ENCODE measurements at regions not wholly inside any gene's neighbourhood (a gene's known extent, or its start where the extent isn't known, plus 50 kb on each side); places are given as distances from the start of the nearest gene placed in this dataset.

GRCh38 chr1:50358962-50359361, 64.3 kb downstream of the DMRTA2 start:
- H3K4me1 ChIP-seq, result no peaks in the 10 kb centered on the region
- no peak overlapping the region for H3K4me3 ChIP-seq
- no peaks in the 10 kb centered on the region for H3K36me3 ChIP-seq
- no peak for TF ChIP-seq CTCF (IDR thresholded peaks at IDR 0.05)
- H3K9me3 ChIP-seq, result peaks cover 0 to 5% (median 0%) of the 10 kb centered on the region in 3 donors
- H3K27me3 ChIP-seq, result peaks cover 0 to 34% of the 10 kb centered on the region in 2 donors
- intact Hi-C loops (cut with DNase I; ENCODE audit: low total_unique reads), result no loop called here
- DNase-seq, result no peak
- no peak overlapping the region for H3K27ac ChIP-seq

DNA sequence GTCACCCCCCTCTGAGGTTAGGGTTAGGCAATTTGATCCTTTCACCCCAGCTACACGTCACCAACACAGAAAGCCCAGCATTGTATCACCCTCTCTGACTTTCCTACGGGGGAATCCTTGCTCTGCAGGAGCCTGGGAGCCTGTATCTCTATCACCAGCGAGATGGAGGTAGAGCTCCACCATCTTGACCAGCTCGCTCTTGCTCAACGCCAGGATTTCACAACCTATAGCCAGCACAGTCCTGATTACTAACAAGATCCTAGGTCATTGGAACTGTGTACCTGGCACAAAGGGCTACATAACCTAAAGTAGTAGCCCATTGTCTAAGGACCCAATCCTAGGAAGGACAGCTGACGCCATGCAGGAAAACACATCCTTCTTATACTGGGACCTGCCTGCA, 66.1 kb downstream of the DMRTA2 start:
- Histone ChIP-seq H3K4me1 (no peaks in the 10 kb centered on the region), H3K4me3 (no peak overlapping the region), H3K9me3 (peaks cover 0 to 3% (median 0%) of the 10 kb centered on the region in 3 donors), H3K36me3 (no peaks in the 10 kb centered on the region), H3K27me3 (peaks cover 0 to 34% of the 10 kb centered on the region in 2 donors), H3K27ac (no peak overlapping the region)
- TF ChIP-seq CTCF (IDR thresholded peaks at IDR 0.05), result no peak
- intact Hi-C loops (cut with DNase I; ENCODE audit: low total_unique reads), result no loop called here
- DNase-seq, result no peak

DNA sequence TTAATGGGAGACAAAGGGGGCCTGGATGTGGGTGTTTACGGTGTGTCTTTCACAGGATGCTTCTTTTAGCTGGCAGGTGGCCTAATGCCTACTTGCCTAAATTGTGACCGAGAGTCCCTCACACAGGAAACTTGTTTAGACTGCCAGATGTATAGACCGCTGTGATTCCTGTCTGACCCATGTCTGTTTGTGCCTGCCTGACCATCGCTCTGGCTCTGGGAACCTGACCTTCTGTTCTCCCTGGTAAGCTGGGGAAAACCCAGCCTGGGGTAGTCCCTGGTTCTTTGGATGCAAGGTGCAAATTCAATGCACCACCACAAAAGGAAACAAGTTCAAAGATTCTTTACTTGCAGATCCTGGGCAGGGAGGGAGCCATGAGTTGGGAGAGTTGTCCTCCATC, 68.4 kb downstream of the DMRTA2 start:
- intact Hi-C loops (cut with DNase I; ENCODE audit: low total_unique reads), result no loop called here
- Histone ChIP-seq H3K27ac (no peak overlapping the region), H3K9me3 (no peaks in the 10 kb centered on the region), H3K27me3 (peaks cover 0 to 40% of the 10 kb centered on the region in 2 donors), H3K4me1 (no peaks in the 10 kb centered on the region), H3K4me3 (no peak overlapping the region), H3K36me3 (no peaks in the 10 kb centered on the region)
- no peak for DNase-seq
- no peak for TF ChIP-seq CTCF (IDR thresholded peaks at IDR 0.05)

- Histone ChIP-seq H3K27ac (no peak overlapping the region), H3K4me1 (no peaks in the 10 kb centered on the region), H3K27me3 (peaks cover 0 to 27% of the 10 kb centered on the region in 2 donors), H3K4me3 (no peak overlapping the region), H3K9me3 (no peaks in the 10 kb centered on the region), H3K36me3 (no peaks in the 10 kb centered on the region)
- TF ChIP-seq CTCF (IDR thresholded peaks at IDR 0.05), result no peak
- DNase-seq, result no peak
- intact Hi-C loops (cut with DNase I; ENCODE audit: low total_unique reads), result no loop called here
Measured at GRCh38 chr1:50352428-50352827, 70.8 kb downstream of the DMRTA2 start.

- Histone ChIP-seq H3K9me3 (no peaks in the 10 kb centered on the region), H3K27ac (no peak overlapping the region), H3K27me3 (peaks cover 0 to 26% of the 10 kb centered on the region in 2 donors), H3K36me3 (no peaks in the 10 kb centered on the region), H3K4me3 (no peak overlapping the region), H3K4me1 (no peaks in the 10 kb centered on the region)
- intact Hi-C loops (cut with DNase I; ENCODE audit: low total_unique reads), result no loop called here
- no peak for DNase-seq
- no peak for TF ChIP-seq CTCF (IDR thresholded peaks at IDR 0.05)
Measured at GRCh38 chr1:50350868-50351267, 72.4 kb downstream of the DMRTA2 start.

DNA sequence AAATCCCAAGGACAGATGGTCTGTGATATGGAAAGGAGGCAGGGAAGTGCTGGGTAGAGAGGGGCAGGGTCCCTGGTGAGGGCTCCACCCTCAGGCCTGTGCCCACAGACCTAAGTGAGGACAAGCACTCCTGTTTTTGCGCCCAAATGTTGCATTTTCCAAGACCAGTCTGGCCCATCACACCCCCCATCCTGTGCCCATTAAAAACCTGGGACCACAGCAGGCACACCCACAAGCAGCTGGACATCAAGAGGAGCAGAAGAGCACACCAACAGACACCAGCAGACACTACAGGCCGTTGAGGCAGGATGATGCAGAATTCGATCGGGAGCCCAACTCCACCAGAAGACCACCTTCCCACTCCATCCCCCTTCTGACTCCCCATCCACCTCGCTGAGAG, 72.8 kb downstream of the DMRTA2 start:
- intact Hi-C loops (cut with DNase I; ENCODE audit: low total_unique reads), result no loop called here
- no peaks in the 10 kb centered on the region for H3K4me1 ChIP-seq
- no peaks in the 10 kb centered on the region for H3K36me3 ChIP-seq
- no peak overlapping the region for H3K27ac ChIP-seq
- H3K27me3 ChIP-seq, result peaks cover 0 to 28% of the 10 kb centered on the region in 2 donors
- peaks cover 0 to 4% (median 0%) of the 10 kb centered on the region in 3 donors for H3K9me3 ChIP-seq
- DNase-seq, result no peak
- TF ChIP-seq CTCF (IDR thresholded peaks at IDR 0.05), result no peak
- no peak overlapping the region for H3K4me3 ChIP-seq

All from tibial artery (tissue), 4 donors.